GM23248 (cell line): ENCODE measurements at regions not wholly inside any gene's neighbourhood (a gene's known extent, or its start where the extent isn't known, plus 50 kb on each side); places are given as distances from the start of the nearest gene placed in this dataset.

ENCODE experiments used
- EZH2 ChIP-seq: fragments of 200-600 bp; sonication (generic); IDR thresholded peaks from 2 replicates; pipeline ENCODE4 v1.6.1; 2018; ENCODE audit warnings: antibody characterized with exemption, mild to moderate bottlenecking; ENCODE audit not compliant: insufficient read depth, poor library complexity, severe bottlenecking
- EZH2phosphoT487 ChIP-seq: fragments of 200-600 bp; sonication (generic); IDR thresholded peaks from 2 replicates; pipeline ENCODE4 v1.6.1; 2018; ENCODE audit warnings: antibody characterized with exemption, moderate library complexity, mild to moderate bottlenecking, low read depth; ENCODE audit not compliant: insufficient read depth

DNA sequence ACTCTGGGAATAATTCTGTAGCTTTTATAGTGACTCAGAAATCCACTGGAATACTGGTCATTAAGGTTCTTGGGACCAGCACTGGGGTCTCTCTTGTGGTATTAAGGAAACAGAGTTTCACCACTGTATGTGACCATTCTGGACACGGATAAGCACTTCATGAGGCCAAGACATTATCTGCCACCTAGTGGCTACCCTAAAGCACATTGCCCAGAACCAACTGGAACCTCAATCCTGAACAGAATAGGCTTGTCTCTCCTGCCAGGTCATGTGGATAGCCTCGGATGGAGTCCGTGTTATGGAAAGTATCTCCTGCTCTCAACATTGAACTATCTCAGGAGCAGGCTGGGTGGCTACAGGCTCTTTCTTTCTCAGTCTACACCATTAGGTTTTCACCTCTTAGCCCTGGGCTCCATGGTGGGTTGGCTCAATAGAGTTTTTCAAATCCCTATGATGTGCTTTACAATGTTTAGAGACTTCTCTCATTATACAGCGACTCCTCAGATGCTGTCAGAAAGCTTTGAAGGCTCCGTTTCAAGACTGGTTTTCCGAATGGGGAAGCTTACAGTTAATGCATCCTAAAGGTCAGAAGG, 167.6 kb upstream of the ST8SIA2 start:
- TF ChIP-seq EZH2phosphoT487 (no peak), EZH2 (no peak)
